NCI-H510A treated with DMSO at 0.1 percent for 48 hours (cell line): ENCODE measurements at regions not wholly inside any gene's neighbourhood (a gene's known extent, or its start where the extent isn't known, plus 50 kb on each side); places are given as distances from the start of the nearest gene placed in this dataset.
"Not testable (repeated sequence)": the region's sequence is repeated elsewhere in the genome, so short reads cannot be mapped to it uniquely, and the experiment has no call there.

ENCODE experiments used
- DNase-seq: peaks from one replicate; lab custom pipeline; 2025; lab: John Stamatoyannopoulos, UW

DNA sequence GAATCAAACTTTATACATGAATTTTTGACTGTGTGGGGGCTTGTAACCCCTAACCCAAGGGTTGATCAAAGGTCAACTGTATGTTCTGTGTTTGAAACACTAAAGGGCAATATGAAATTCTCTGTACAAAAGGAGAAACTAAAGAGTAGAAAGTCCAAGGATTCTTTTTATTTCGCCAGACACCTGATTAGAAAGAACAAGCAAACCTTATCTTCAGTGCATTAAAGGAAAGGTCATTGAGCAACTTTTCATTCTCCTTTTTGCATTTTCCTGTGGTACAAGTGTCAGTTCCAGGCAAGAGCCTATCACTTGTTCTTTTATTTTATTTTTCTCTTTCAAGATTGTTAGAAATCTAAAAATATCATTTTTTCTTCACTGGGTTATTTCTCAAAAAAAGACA, 430.1 kb upstream of the EPHA3 start:
- DNase-seq: no peak

- no peak for DNase-seq
These were observed 428.7 kb upstream of the EPHA3 start for GRCh38 chr3:88678747-88679146.

- DNase-seq: no peak
These were observed 417.1 kb upstream of the EPHA3 start for GRCh38 chr3:88690287-88690686.

DNA sequence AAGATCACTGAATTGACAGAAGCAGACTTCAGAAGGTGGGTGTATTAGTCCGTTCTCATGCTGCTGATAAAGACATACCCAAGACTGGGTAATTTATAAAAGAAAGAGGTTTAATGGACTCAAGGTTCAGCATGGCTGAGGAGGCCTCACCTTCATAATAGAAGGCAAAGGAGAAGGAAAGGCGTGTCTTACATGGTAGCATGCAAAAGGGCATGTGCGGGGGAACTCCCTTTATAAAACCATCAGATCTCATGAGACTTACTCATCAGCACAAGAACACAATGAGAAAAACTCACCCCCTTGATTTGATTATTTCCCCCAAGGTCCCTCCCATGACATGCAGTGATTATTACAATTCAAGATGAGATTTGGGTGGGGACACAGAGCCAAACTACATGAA, 416.3 kb upstream of the EPHA3 start:
- no peak for DNase-seq

DNA sequence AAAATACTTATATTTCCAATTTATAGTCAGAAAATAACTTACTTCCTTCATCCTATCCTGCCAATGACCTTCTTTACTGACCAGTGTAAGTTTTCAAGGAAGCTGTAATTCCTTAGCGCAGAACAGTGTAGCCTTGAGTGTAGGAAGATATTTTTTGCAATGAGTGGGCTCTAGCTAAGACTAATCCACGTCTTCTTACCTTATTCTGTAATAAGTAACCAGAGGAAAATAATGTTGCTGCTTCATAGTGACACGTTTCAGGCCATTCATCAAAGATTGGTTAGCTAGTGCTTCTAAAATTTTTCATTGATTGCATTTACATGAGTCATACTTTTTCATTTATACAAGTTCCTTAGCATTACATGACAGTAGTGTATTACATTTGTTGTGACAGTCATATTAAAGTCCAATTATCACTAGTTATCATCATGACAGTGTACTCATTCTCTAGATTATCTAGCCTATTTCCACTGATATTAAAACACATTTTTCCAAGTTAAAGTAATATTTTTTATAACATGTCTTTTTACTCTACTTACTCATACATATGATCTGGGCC, 403.8 kb upstream of the EPHA3 start:
- no peak for DNase-seq

- no peak for DNase-seq
These were observed 403.1 kb upstream of the EPHA3 start for GRCh38 chr3:88704338-88704737.

GRCh38 chr3:88707837-88708236, 399.6 kb upstream of the EPHA3 start:
- DNase-seq: no peak

DNA sequence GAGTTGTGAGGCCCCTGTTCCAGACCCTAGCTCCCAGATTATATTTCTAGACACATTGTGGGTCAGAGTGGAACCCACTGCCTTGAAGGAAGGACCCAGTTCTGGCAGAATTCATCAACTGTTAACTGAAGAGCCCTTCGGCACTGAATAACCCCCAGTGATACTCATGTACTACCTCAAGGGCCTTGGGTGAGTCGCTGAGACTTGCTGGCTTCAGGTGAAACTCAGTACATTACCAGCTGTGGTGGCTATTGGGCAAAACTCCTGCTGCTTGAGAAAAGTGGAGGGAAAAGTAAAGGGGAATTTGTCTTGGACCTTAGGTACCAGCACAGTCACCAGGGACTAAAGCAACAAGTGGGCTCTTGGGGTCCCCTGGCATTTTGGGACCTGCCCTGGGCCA, 394.9 kb upstream of the EPHA3 start:
- no peak for DNase-seq

GRCh38 chr3:88713233-88713691, 394.2 kb upstream of the EPHA3 start:
- DNase-seq: no peak

DNA sequence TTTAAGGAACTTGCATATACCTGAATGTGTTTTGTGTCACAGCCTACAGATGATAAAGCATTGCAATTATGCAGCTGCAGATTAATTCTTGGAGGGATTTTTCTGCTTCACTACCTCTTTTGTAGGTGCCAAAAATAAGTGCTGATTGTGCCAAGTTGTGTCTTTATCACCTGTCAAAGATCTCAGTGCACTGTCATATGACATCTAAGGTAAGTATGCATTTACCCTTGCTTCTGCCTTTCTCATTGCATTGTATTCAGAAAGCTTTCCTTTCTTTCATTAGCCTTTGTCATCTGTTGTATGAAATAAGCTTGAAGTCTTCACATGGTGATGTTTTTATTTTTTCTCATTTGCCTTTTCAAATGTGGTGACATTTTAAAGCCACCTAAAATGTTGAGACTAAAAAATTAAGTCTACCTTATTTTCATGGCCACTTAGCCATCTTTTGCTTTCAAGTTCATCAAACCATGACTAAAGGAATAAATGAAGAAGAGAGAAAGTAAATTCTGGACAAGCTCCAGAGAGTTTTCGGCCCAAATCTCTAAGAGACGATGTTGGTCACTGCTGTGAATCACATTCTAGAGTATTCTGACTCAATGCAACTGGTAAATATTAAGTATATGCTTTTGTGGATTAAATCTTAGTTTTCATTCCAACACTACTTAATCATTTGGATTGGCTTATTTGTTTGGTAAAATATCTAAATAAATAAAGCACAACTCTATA, 381.8 kb upstream of the EPHA3 start:
- no peak for DNase-seq

- no peak for DNase-seq
These were observed 375.2 kb upstream of the EPHA3 start for GRCh38 chr3:88732186-88732585.

- no peak for DNase-seq
These were observed 365.3 kb upstream of the EPHA3 start for GRCh38 chr3:88742106-88742505.

GRCh38 chr3:88742674-88743507, 364.5 kb upstream of the EPHA3 start:
- DNase-seq: no peak

DNA sequence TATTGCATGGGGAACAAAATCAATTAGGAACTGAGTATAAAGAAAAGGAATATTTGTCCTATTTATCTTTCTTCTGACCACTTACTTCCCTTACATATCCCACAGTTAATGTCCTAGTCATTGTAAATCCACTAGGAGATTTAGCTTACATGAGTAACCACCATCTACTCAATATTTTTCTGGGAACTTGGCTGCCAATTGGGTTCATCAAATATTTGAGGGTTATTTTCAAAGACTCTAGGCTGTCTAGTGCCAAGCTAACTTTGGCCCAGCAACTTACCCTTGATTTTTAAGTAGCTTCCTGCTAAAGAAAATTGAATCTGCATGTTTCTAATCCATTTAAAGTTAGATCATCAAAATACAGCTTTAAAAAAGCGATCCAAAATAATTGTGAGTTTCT, 362.5 kb upstream of the EPHA3 start:
- DNase-seq: no peak

- not testable (repeated sequence) for DNase-seq
These were observed 360.3 kb upstream of the EPHA3 start for GRCh38 chr3:88747145-88747544.

GRCh38 chr3:88758676-88759075, 348.7 kb upstream of the EPHA3 start:
- DNase-seq: no peak

DNA sequence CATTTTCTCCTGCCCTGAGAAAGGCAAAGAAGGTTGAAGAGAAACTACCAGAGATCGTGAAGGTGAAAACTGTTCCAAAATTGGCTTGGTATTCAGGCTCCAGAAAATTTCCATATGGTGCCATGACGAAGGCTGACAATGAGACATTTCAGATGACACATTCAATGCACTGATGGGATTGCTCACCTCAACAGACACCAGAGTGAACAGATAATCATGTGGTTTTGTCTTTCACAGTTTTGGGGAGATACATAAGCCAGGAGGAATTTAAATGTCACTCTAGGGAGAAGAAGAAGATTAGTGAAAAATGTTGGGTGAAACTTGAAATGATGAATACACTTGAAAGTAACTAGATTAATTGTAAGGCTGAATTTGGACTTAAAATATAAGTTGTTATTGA, 339.7 kb upstream of the EPHA3 start:
- DNase-seq: no peak

DNA sequence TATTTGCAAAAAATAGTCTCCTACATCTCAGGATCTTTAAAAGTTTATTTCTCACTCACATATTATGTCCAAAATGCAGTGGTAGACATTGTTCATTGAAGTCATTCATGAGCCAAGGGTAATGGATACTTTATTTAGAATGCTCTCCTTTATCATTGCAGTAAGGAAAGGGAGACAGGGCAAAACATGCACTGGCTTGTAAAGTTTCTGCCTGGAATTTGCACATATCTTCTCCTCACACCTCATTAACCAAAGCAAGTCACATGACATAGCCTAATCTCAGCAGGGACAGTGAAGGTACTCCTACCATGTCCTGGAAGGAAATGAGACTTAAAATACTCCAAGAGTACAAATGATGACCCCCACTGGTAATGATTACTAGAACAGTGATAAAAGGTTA, 333.7 kb upstream of the EPHA3 start:
- DNase-seq: no peak

DNA sequence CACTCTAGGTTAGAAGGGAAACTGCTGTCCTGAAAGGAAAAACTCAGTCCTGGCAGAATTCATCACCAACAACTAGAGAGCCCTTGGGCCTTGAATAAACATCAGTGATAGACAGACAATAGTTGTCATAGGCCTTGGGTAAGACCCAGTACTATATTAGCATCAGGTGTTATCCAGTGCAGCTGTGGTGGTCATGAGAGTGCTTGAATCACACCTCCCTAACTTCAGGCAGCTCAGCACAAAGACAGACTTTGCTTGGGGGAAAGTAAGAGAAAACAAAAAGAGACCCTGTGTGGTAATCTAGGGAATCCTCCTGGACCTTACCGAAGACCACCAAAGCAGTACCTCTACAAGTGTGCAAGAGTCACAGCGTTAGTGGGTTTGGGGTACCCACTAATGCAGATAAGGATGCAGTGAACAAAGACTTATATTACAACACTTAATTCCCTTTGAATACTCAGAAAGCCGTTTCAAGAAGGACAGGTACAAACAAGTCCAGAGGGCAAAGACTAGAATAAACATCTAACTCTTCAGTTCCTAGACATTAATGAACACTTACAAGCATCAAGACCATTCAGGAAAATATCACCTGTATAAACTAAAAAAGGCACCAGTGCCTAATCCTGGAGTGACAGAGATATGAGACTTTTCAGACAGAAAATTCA, 332.3 kb upstream of the EPHA3 start:
- no peak for DNase-seq

GRCh38 chr3:88779482-88779881, 327.9 kb upstream of the EPHA3 start:
- no peak for DNase-seq

GRCh38 chr3:88784925-88785324, 322.5 kb upstream of the EPHA3 start:
- no peak for DNase-seq

DNA sequence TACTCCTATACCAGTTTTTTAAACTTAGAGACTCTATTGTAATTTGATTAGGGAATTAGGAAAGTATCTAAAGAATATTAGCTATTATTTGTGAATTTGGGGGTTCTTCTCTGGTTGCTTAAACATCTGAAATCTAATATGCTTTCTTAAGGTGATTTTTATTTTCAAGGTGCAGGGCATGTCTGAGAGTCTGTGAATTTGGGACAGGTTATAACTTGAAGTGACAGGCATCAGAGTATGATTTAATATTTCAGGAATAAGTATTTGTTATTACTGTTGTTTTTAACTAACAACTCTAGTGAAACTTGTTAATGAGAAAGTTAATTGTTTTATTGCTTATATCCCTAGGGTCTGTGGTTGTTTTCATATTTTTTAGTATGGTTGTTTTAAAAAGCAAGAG, 321.6 kb upstream of the EPHA3 start:
- no peak for DNase-seq

- DNase-seq: no peak
These were observed 311.9 kb upstream of the EPHA3 start for GRCh38 chr3:88795503-88795902.
